PC-9 (cell line): ENCODE measurements at regions not wholly inside any gene's neighbourhood (a gene's known extent, or its start where the extent isn't known, plus 50 kb on each side); places are given as distances from the start of the nearest gene placed in this dataset.

Experiments
- BruUV-seq: library from RNA; stranded (reverse); fragments of 400-500 nt; replicated peaks from 2 replicates; lab custom pipeline; 2021; lab: Mats Ljungman, UMichigan
- CTCF ChIA-PET: fragments of 300-600 bp; sonication (Branson Sonifier 250); formaldehyde crosslinking; loops from one replicate; lab custom pipeline; 2022; ENCODE audit warnings: antibody characterized with exemption; lab: Charles Lee
- POLR2A ChIA-PET: fragments of 300-600 bp; sonication (Branson Sonifier 250); formaldehyde crosslinking; loops from one replicate; lab custom pipeline; 2022; ENCODE audit warnings: antibody characterized with exemption; ENCODE audit not compliant: unreplicated experiment; lab: Charles Lee
- DNase-seq, 2 experiments: peaks; one replicate each; pipeline versions ENCODE4 v3.0.0 to v3.0.0-alpha.2; 2015 to 2022; ENCODE audit warnings: mixed read lengths in 1 of 2
- H2AFZ ChIP-seq: fragments of 200-600 bp; sonication (generic); 2 replicates; pipeline ENCODE4 v1.8.1; 2017; ENCODE audit warnings: antibody characterized with exemption
- H3F3A ChIP-seq: fragments of 200-600 bp; sonication (generic); 2 replicates; pipeline ENCODE4 v1.8.1; 2017; ENCODE audit warnings: antibody characterized with exemption, mild to moderate bottlenecking, low read depth; ENCODE audit not compliant: insufficient read depth
- H3K27ac ChIP-seq: fragments of 200-600 bp; sonication (generic); 2 replicates; pipeline ENCODE4 v1.6.1; 2016; ENCODE audit warnings: mixed run types
- H3K27me3 ChIP-seq: fragments of 200-600 bp; sonication (generic); 2 replicates; pipeline ENCODE4 v1.6.1; 2016; ENCODE audit warnings: low read depth, mixed run types; ENCODE audit not compliant: insufficient read depth
- H3K36me3 ChIP-seq: fragments of 200-600 bp; sonication (generic); 2 replicates; pipeline ENCODE4 v1.6.1; 2016; ENCODE audit warnings: low read depth, mixed run types
- H3K4me1 ChIP-seq: fragments of 200-600 bp; sonication (generic); replicated peaks from 2 replicates; pipeline ENCODE4 v1.6.1; 2016; ENCODE audit warnings: mixed run types; ENCODE audit not compliant: insufficient read depth
- H3K4me2 ChIP-seq: fragments of 200-600 bp; sonication (generic); 2 replicates; pipeline ENCODE4 v1.6.1; 2017; ENCODE audit warnings: mixed run types
- H3K4me3 ChIP-seq: fragments of 200-600 bp; sonication (generic); 2 replicates; pipeline ENCODE4 v1.6.1; 2016; ENCODE audit warnings: mixed run types
- H3K79me2 ChIP-seq: fragments of 200-600 bp; sonication (generic); 2 replicates; pipeline ENCODE4 v1.6.1; 2017; ENCODE audit warnings: low read depth, mixed run types
- H3K9me2 ChIP-seq: fragments of 200-600 bp; sonication (generic); 2 replicates; pipeline ENCODE4 v1.8.1; 2017; ENCODE audit warnings: mild to moderate bottlenecking; ENCODE audit not compliant: insufficient read depth
- H3K9me3 ChIP-seq: fragments of 200-600 bp; sonication (generic); 2 replicates; pipeline ENCODE4 v1.8.1; 2016; ENCODE audit warnings: low read depth; ENCODE audit not compliant: insufficient read depth
- H4K20me1 ChIP-seq: fragments of 200-600 bp; sonication (generic); 2 replicates; pipeline ENCODE4 v1.8.1; 2017; ENCODE audit not compliant: insufficient read depth
- CTCF ChIP-seq: fragments of 200-600 bp; sonication (generic); conservative IDR thresholded peaks from 2 replicates; pipeline ENCODE4 v1.6.1; 2017; ENCODE audit warnings: mixed run types, antibody characterized with exemption, mild to moderate bottlenecking, moderate library complexity
- EZH2 ChIP-seq: fragments of 200-600 bp; sonication (generic); IDR thresholded peaks from 2 replicates; pipeline ENCODE4 v1.8.0; 2017; ENCODE audit warnings: antibody characterized with exemption, low read depth
- intact Hi-C: fragments of 100-400 bp; cut with micrococcal nuclease; formaldehyde crosslinking; loops from one replicate; pipeline ENCODE4 v1.10.0; 2022; ENCODE audit not compliant: unreplicated experiment

- Histone ChIP-seq H3K9me3 (no peaks in the 10 kb centered on the region), H3K4me1 (no peaks in the 10 kb centered on the region), H3K79me2 (no peaks in the 10 kb centered on the region), H2AFZ (no peak overlapping the region), H4K20me1 (no peaks in the 10 kb centered on the region), H3K9me2 (no peaks in the 10 kb centered on the region), H3K27ac (no peak overlapping the region), H3F3A (no peaks in the 10 kb centered on the region), H3K4me2 (no peak overlapping the region), H3K27me3 (no peaks in the 10 kb centered on the region), H3K4me3 (no peak overlapping the region), H3K36me3 (no peaks in the 10 kb centered on the region)
- TF ChIP-seq EZH2: no peak
- TF ChIP-seq CTCF: no peak
- ChIA-PET POLR2A (no interaction called here), CTCF (no interaction called here)
- intact Hi-C loops: no loop called here
- no peak for DNase-seq
- BruUV-seq: no TSS peak
These were observed 226.9 kb upstream of the ARID2 start for GRCh38 chr12:45502481-45503128.

GRCh38 chr12:45503899-45504298, 225.6 kb upstream of the ARID2 start:
- DNase-seq: no peak
- intact Hi-C loops: no loop called here
- H3K9me3 ChIP-seq: no peaks in the 10 kb centered on the region
- H3K27me3 ChIP-seq: no peaks in the 10 kb centered on the region
- no peak overlapping the region for H3K27ac ChIP-seq
- no peaks in the 10 kb centered on the region for H3K4me1 ChIP-seq
- no peak overlapping the region for H3K4me2 ChIP-seq
- H3K9me2 ChIP-seq: no peaks in the 10 kb centered on the region
- ChIA-PET CTCF (no interaction called here), POLR2A (no interaction called here)
- H3K4me3 ChIP-seq: no peak overlapping the region
- no peak overlapping the region for H2AFZ ChIP-seq
- H4K20me1 ChIP-seq: no peaks in the 10 kb centered on the region
- H3K36me3 ChIP-seq: no peaks in the 10 kb centered on the region
- no peaks in the 10 kb centered on the region for H3F3A ChIP-seq
- TF ChIP-seq CTCF (no peak), EZH2 (no peak)
- no TSS peak for BruUV-seq
- H3K79me2 ChIP-seq: no peaks in the 10 kb centered on the region

GRCh38 chr12:45504316-45505010, 225.0 kb upstream of the ARID2 start:
- Histone ChIP-seq H3K36me3 (no peaks in the 10 kb centered on the region), H3K27me3 (no peaks in the 10 kb centered on the region), H3K9me2 (no peaks in the 10 kb centered on the region), H2AFZ (no peak overlapping the region), H3K4me2 (no peak overlapping the region), H3K9me3 (no peaks in the 10 kb centered on the region), H4K20me1 (no peaks in the 10 kb centered on the region), H3K4me1 (no peaks in the 10 kb centered on the region), H3K27ac (no peak overlapping the region), H3F3A (no peaks in the 10 kb centered on the region), H3K79me2 (no peaks in the 10 kb centered on the region), H3K4me3 (no peak overlapping the region)
- intact Hi-C loops: no loop called here
- no peak for TF ChIP-seq EZH2
- no peak for TF ChIP-seq CTCF
- no peak for DNase-seq
- CTCF ChIA-PET: no interaction called here
- no TSS peak for BruUV-seq
- POLR2A ChIA-PET: no interaction called here
